Activated naive CD4-positive, alpha-beta T cell treated with anti-CD3 and anti-CD28 coated beads, Interleukin-2, amount 50 U/mL, for 72 hours (primary cell): ENCODE measurements at regions not wholly inside any gene's neighbourhood (a gene's known extent, or its start where the extent isn't known, plus 50 kb on each side); places are given as distances from the start of the nearest gene placed in this dataset.

ENCODE experiments used
- ATAC-seq, 2 donors: fragments of 150-1000 bp; cut with Tn5 transposase; 2 replicates each; pipeline ENCODE4 v1.10.0; 2021; ENCODE audit warnings: mild to moderate bottlenecking in 2 of 2, moderate library complexity in 2 of 2
- DNase-seq, 2 donors: peaks; one replicate each; pipeline ENCODE4 v3.0.0; 2021 to 2022; ENCODE audit warnings: low spot score in 2 of 2
- H3K27ac Mint-ChIP-seq, 2 donors: one replicate each; pipeline ENCODE4 v1.8.0; 2022; ENCODE audit warnings: mild to moderate bottlenecking in 2 of 2, mixed read lengths in 2 of 2
- H3K36me3 Mint-ChIP-seq, 2 donors: one replicate each; pipeline ENCODE4 v1.8.0; 2022; ENCODE audit warnings: mixed read lengths in 2 of 2
- H3K9me3 Mint-ChIP-seq, 2 donors: one replicate each; pipeline ENCODE4 v1.8.0; 2022; ENCODE audit warnings: mixed read lengths in 2 of 2

DNA sequence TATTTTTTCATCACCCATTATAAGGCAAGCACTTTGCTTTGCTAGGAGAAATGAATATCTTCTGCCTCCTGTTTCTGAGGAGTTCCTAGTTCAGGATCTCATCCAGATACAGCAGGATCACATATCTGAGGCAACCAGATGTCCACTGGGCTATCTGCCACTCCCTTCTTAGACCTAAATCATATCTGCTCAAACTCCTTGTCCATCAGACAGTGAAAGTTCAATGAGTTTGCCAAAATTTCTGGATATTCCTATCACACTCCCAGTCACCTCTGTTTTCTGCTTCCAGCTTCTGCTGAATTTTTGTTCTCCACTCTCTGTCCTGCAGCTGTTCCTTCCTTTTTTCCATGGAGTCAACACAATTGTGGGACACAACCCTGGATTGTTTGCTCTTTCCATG, 54.2 kb upstream of the BASP1 start:
- Mint-ChIP-seq H3K9me3 (peaks cover 0 to 5% of the 10 kb centered on the region in 2 donors), H3K36me3 (no peaks in the 10 kb centered on the region)
- no peak for ATAC-seq

DNA sequence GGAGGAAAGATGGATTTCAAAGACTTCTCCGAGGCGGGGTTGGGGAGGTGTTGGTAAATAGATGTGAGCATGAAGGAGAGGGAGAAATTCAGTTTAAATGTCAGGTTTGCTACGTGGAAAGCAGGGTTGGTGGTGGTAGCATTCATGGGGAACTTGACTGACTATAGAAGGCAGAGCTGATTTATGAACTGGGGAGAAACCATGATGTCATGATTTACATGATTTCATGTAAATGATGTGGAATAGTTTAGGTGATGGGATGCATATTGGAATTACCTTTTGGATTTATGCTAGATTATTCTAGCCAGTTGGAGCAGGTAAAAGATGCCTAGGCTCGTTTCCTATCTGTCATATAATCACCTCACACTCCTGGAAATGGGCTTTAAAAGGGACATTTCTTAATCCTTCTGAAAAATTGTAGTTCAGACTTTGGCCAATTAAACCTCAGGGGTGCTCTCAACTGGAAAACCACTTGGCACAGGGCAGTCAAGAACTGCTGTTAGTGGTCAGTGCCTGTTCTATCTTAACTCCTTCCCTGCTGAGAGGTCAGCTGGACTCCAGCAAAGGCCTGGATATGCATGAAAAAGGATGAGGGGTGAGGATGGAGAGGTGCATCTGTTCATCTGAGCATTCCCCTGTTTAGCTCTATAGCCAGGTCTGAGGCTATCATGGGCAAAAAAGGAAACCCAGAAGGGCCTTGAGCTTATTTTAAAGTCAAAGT, 50.1 kb upstream of the BASP1 start:
- no peak for ATAC-seq
- DNase-seq: no peak
- Mint-ChIP-seq H3K36me3 (no peaks in the 10 kb centered on the region), H3K27ac (no peak overlapping the region), H3K9me3 (peaks cover 0 to 5% of the 10 kb centered on the region in 2 donors)

More for the DNA sequence above, 54.2 kb upstream of the BASP1 start:
- DNase-seq: no peak
- H3K27ac Mint-ChIP-seq: no peak overlapping the region
